ENCODE measurements at regions not wholly inside any gene's neighbourhood (a gene's known extent, or its start where the extent isn't known, plus 50 kb on each side); places are given as distances from the start of the nearest gene placed in this dataset.

GRCh38 chrX:26334232-26334631, 118.3 kb downstream of the MAGEB5 start:
- no peak for FAIRE-seq

GRCh38 chrX:26328608-26329319, 112.8 kb downstream of the MAGEB5 start:
- FAIRE-seq: no peak

DNA sequence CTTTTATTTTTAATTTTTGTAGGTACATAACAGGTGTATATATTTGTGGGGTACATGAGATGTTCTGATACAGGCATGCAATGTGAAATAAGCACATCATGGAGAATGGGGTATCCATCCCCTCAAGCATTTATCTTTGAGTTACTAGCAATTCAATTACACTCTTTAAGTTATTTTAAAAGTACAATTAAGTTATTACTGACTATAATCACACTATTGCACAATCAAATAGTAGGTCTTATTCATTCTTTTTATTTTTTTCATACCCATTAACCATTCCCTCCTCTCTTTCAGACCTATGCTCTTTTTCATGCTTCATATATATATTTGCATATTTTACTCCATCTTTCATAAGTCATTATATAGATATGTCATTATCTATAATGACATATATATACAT, 93.3 kb downstream of the MAGEB5 start:
- FAIRE-seq: no peak

GRCh38 chrX:26295425-26295824, 79.5 kb downstream of the MAGEB5 start:
- FAIRE-seq: no peak

DNA sequence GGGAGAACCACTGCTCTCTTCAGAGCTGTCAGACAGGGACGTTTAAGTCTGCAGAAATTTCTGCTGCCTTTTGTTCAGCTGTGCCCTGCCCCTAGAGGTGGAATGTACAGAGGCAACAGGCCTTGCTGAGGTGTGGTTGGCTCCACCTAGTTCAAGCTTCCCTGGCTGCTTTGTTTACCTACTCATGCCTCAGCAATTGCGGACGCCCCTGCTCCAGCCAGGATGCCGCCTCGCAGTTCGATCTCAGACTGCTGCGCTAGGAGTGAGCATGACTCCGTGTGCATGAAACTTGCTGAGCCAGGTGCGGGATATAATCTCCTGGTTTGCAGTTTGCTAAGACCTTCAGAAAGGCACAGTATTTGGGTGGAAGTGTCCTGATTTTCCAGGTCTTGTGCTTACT, 70.9 kb downstream of the MAGEB5 start:
- no peak for FAIRE-seq
